NCI-H1930 (cell line): ENCODE measurements at regions not wholly inside any gene's neighbourhood (a gene's known extent, or its start where the extent isn't known, plus 50 kb on each side); places are given as distances from the start of the nearest gene placed in this dataset.
"Not testable (repeated sequence)": the region's sequence is repeated elsewhere in the genome, so short reads cannot be mapped to it uniquely, and the experiment has no call there.

Experiments
- DNase-seq, 2 experiments: peaks; one replicate each; lab custom pipeline; 2025; lab: John Stamatoyannopoulos, UW

DNA sequence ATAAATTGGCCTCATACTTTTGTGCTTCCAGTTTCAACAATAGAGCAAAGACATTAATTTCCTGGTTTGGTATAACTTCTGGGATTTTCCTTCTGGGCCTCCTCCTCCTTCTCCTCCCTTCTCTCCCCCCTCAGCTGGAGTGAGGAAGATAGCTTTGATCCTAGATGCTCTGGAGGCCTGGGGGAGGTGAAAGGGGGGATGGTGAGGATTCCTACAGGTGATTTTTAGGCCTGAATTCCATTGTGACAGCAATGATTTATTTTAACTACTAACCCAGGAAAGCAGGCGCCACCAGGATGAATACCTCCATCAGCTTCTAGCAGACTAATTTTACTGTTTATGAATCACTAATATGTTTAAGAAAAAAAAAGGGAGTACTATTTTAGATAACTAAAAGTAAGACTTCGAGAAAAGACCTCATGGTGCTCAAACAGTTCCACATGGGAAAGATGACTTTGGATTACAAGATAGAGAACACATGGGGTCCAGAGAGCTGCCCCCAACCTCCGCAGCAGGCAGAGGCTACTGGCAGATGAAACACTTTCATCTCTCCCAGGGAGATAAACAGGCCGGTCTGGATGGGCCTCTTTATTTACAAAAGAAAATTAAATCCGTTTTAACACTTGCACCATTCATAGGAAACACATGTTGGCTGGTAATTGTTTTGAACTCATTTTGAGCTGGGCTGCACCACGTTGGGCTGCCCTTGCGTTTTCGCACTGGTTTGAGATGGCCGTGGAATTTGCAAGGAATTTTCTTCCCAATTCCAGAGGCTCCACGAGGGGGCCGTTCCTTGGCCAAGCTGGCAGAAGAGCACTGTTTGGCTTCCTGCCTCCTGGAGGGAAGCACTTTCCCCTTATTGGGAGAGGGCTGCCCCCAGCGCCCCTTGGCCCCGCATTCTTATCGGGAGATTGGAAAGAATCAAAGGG lies 125.1 kb upstream of the STX18 start:
- no peak for DNase-seq

DNA sequence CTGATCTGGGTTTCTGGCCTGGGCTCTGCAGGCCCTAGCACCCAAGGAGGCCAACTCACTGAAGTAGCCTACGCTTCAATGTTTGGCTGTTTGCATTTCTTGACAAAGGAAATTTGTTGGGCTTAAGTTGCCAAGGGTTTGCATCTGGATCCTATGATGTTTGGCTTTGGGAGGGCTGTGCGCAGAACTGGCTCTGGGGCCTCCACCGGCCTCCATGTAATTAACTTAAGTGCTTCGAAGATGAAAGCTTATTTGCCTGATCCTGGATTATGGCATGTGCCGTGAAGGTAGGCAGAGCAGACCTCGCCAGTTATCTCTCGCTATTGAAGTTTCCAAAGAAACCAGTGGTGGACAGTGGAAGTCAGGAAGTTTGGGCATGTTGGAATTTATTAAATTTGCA lies 124.3 kb upstream of the STX18 start:
- DNase-seq = no peak

DNA sequence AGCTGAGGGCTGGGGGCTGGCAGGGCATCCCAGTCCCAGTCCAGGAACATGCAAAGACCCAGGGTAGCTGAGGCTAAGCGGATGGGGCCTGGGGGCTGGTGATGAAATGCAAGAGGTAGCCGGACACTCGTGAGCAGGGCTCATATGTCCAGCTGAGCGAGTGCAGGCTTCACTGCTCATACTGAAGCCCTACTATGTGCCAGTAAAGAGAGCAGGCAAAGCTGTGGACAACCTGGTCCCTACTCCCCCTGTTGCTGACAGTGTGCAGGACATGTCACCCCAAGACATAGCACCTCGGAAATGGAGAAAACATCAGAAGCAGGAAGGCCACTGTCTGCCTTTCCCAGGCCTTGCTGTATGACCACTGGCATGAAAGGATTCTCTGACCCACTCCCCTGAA lies 122.4 kb upstream of the STX18 start:
- no peak for DNase-seq

DNA sequence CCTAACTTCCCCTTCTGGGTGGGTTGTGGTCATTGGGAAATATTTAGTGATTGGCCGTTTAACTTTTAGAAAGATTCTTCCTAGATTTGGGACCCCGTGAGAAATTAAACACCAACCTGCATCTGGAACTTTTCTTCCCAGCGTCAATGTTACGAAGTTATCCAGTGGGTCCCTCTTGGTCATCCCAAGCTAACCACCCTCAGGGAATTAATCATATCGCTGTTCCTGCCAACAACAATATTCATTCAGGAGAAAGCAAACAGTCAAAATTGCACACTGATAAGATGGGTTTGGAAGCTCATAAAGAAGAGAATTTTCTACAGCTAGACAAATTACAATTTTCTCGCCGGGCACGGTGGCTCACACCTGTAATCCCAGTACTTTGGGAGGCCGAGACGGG lies 121.2 kb upstream of the STX18 start:
- DNase-seq = no peak

DNA sequence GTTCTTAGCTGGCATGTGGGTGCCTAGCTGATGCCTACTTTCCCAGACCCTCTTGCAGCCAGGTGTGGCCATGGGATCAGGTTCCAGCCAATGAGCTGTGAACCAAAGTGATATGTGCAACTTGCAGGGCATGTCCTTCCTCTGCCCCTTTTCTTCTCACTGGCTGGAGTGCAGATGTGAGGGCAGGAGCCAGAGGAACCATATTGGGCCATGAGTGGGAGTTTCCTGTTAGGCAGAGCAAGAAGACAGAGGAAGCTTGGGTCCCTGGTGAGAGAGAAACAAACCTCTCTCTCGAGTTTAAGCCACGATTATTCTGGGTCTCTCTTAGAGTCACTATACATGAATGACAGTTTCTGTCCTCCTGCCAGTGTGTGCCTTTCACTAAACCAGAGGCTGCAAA lies 120.4 kb upstream of the STX18 start:
- no peak for DNase-seq

DNA sequence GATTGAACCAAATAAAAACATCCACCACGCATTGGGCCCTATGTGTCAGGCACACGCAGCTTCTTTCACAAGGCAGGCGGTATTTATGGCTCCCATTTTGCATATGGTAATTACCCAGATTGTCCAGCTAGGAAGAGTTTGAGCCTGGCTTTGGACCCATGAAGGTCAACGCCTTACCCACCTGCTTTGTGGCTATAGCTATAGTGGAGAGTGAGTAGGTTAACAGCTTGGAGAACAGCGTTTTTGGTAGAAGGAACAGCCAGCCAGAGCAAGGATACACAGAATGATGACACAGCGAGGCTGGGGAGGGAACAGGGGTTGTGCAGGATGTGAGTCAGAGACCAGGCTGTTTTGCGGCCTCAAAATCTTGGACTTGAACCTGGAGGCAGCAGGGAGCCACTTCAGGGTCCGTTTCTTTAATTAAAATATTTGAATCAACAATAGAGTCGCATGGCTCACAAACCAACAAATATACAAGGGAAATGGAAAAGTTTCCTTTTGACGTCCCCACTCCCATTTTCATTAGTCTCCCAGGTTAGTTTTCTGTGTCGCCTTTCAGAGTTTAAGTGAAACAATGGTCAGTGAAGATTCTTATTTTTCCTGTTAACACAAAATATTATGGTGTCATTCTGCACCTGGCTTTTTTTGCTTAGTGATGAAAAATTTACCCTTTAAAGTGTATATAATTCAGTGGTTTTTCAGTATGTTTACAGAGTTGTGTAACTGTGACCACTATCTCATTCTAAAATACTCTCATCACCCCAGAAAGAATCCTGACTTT lies 118.2 kb upstream of the STX18 start:
- DNase-seq = no peak

DNA sequence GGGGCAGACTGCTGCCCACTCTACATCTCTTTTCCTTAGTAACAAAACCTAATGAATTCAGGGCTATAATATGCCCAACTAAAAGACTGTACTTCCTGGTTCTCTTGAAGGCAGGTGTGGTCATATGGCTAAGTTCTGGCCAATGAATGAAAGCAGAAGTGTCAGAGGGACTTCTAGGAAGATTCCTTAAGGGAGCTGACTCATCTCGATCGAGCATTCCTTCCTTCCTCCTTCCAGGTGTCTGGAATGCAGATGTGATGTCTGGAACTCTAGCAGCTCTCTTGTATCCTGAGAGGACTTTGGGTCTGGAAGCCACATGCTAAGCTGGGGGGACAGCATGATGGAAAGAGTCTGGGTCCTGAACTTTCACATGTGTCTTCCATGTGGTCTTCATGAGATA lies 116.2 kb upstream of the STX18 start:
- no peak for DNase-seq

DNA sequence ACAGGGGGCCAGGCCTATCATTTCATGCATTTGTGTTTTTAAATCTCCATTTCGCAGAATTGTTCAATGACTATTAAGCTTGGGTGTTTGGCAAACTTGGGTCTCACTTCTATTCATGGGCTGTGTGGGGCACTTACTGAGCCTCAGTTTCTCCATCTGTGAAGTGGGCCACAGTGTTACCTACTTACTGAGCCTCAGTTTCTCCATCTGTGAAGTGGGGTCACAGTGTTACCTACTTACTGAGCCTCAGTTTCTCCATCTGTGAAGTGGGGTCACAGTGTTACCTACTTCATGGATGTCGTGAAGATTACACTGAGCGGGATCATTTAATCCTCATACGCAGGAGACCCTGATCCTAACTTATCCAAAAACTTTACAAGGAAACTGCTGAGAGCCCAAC lies 115.1 kb upstream of the STX18 start:
- DNase-seq = no peak

DNA sequence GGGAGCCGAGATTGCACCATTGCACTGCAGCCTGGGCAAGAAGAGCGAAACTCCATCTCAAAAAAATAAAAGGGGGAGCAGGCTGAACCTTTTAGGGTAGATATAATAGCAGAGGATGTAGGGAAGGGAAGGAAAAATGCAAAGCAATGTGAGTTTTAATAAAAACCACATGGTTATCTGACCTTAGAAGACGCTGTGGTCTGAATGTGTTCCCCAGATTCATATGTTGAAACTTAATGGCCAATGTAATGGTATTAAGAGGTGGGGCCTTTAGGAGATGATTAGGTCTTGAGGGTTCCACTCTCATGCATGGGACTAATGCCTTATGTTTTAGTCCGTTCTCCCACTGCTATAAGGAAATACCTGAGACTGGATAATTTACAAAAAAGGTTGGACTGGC lies 114.1 kb upstream of the STX18 start:
- DNase-seq = no peak

DNA sequence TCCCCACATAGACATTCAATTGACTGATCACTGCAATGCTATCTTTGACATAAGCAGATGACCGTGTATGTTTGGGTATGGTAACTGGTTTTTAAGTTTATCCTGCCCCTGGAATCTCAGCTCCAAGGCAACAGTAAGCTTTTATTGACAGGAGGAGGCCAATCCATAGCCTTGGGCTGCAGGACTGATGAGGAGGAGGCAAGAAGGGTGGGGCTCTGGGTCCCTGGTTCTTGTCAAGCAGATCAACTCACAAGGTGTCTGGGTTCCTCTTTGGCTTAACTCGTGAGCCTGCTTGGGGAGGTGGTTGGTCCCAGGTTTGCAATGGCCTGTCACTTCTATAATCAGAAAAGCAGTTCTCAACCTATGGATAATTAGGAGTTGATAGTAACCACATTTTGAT lies 113.2 kb upstream of the STX18 start:
- DNase-seq = no peak

DNA sequence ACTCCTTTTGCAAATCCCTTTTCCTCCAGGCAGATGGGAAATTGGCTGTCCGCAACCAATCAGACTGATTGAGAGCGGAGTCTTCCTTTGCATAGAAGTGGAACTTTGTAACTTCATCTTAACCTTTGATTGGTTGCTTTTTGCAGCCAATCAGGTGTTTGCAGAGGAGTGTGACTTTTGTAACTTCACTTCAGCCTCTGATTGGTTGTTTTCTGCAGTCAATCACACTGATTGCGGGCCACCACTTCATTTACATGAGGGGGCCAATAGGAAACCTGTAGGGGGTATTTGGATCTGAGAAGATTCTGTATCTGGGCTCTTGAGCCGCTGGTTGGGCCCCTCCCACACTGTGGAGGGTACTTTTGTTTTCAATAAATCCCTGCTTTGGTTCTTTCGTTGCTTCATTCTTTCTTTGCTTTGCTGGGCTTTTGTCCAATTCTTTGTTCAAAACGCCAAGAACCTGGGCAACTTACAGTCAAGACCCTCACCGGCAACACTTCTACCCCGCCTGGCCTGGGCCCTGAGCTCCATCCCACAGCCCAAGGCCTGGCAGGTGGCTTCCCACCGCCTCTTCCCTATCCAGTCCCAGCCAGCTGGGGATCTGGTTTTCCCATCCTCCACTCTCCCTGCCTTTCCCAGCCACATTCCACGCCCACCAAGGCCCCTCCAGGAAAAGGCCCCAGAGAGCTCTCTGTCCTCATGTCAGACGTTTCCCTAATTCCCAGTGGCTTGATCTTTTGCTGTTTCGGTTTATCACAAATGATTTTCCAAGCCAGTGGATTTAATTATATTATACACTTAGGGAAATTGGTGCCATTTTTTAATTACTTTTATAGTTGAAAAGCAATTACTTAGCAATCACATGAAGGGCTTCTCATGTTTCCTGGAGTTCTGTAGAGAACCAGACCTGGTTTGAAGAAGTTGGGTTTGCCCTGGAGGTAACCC lies 110.2 kb upstream of the STX18 start:
- DNase-seq = no peak

DNA sequence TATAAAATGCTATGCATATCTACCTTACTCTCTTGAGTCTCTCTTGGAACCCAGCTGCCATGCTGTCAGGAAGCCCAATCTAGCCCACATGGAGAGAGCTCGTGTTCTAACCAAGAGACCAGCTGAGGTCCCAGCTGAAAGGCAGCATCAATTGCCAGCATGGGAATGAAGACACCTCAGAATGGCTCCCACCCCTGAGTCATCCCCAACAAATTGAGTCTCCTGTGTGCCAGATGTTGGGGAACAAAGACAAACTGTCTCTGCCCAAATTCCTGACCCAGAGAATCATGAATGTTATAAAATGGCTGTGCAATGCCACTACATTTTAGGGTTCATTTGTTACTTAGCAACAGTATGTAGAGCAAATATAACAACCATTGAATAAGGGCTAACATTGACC lies 105.2 kb upstream of the STX18 start:
- DNase-seq = no peak

DNA sequence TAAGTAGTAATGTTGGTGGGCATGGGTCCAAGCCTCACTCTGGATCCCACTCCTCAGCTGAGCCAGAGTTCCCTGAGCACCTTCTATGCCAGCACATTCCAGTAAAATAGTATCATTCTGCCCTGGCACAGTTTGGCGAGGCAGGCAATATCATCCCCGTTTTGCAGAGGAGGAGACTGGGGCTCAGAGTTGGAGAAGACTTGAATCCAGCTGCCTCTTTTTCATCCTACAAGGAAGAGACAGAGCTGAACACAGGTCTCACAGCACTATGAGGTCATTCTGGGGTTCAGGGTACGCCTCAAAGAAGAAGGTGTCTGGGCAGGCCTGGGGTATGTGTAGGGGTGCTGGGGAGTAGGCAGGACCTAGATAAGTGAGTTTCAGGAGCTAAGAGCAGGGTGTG lies 103.9 kb upstream of the STX18 start:
- DNase-seq = no peak

DNA sequence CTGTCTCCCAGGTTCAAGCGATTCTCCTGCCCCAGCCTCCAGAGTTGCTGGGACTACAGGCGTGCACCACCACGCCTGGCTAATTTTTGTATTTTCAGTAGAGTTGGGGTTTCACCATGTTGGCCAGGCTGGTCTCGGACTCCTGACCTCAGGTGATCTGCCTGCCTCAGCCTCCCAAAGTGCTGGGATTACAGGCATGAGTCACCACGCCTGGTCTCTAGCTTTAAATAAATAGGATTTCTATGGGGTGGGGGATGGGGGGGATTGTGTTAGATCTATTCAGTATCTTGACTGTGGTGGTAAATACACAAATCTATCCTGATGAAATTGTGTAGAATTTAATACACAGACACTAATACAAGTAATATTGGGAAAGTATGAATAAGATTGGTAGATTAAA lies 102.4 kb upstream of the STX18 start:
- not testable (repeated sequence) for DNase-seq

DNA sequence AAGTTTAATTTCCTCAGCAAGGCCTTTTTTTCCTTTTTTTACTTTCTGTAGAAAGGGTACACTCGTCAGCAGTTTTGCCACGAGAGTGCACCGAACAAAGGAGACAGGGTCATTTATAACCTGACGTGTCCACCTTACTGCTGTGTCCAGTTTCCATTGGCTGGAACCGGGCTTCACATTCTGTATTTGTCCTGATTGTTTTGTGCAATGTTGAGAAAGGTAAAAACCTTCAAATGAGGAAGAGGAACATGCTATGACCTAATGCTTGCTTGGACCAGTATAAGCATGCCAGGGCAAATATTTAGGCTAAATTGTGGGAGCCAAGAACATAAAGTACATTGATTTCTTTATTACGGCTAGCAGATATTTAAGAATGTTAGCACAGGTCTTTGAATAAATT lies 101.9 kb upstream of the STX18 start:
- not testable (repeated sequence) for DNase-seq

DNA sequence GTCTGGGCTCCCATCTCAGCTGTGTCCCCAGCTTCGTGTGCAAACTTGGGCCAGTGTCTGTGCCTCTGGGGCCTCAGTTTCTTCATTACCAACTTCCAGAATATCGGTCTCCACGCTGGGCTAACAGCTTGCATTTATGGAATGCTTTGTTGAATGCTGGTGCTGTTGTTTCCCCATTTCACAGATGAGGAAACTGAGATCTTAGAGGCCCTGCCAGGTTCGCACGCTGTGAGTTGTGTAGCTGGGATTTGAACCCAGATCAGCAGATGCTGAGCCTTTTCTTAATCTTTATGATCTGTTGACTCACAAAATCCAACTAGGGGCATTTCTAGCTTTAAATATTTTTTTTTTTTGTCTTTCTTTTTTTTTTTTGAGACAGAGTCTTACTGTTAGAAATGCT lies 101.5 kb upstream of the STX18 start:
- DNase-seq = no peak

DNA sequence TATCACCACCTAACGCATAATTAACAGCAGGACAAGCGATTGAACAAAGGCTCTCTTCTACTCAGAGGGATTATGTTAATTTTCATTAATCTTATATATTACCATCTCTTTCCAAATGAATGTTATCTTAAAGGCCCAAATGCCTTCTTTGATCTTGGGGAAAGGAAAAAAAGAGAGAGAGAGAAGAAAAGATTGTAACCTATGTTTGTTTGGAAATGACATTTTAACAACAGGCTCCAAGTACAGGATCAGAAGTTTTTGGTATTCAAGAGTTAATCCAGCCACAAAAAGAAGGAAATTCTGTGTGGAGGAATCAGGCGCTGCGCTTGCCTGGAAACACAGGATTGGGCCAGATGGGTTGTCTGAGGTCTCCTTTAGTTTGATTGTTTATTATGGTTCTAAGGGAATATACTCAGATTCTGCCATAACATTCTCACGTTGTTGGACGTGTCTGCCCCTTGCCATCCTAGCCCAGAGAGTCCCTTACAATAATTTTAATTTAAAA lies 100.7 kb upstream of the STX18 start:
- DNase-seq = no peak

DNA sequence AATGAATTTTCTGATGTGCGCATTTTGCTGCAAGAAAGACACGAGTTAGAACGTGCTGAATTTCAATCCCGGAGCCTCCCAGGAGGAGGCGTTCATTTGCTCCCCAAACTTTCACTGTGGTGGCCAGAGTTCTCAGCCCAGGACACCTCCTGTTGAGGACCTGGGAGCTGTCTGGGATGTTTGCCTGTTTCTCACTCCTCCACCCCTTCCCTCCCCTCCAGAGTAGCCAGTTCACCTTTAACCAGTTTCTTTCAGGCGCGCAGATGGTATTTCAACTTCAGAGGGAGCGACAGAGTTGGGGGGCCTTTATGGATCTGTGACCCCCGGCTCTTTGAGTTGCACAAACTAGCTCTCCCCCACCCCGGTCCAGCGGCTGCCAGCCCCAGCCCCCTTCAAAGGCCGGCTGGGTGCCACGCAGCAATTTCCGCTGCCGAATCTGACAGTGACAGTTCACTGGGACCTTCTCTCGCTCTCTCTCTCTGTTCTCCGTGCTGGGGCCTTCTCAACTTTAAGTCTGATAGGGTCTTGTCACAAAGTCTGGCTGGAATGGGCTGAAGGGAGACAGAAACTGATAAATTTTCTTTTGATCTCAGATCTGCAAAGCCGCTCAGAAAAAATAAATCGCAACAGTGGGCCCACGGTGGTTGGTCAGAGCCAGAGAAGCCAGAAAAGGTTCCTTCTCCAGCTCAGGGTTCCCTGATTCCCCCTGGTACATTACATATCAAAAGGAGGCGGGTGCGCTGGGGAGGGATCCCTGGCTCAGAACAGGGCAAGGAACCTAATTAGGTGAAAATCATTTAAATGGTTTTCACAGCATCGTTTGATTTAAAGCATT lies 100.0 kb upstream of the STX18 start:
- DNase-seq = no peak

DNA sequence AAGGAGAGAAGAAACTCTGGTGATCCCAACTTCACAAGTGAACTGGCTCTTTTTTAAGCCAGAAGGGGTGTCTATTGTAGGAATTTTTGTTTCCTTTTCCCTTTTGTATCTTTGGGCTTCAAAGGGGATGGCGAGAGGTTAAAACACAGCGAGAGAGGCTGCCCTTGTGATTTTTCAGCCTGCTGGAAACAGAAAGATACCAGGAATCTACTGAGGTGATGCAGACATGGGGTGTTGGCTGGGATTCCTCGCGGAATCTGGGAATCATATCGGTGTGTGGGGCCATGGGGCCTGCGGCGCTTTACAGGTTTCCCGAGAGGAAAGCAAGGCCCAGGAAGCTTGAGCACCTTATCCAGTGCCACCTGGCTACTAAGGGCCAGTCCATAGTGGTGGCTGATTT lies 99.4 kb upstream of the STX18 start:
- no peak for DNase-seq

DNA sequence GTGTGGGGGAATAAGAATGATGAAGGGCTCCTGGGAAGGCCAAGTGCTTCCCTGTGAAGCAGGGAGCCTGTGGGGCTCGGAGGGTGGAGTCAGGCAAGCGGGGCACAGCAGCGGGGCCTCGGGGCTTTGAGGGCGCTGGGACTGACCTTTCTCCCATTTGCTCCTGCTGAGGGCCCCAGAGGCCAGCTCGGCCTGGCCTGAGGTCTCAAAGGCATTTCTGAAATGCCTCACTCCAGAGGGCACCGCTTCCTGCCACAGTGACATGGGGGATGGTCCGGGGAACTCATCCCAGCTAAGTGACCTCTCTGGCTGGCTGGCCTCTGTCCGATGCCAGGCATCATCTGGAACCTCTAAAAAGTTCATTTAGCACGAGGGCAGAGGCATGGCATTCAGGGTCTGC lies 98.8 kb upstream of the STX18 start:
- no peak for DNase-seq

DNA sequence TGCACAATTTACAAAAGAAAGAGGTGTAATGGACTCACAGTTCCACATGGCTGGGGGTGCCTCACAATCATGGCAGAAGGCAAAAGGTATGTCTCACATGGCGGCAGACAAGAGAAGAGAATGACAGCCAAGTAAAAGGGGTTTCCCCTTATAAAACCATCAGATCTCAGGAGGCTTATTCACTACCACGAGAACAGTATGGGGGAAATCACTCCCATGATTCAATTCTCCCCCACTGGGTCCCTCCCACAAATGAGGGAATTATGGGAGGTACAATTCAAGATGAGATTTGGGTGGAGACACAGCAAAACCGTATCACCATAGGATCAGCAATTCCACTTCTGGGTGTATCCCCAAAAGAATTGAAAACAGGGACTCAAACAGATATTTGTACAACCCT lies 97.5 kb upstream of the STX18 start:
- no peak for DNase-seq
